ENCODE measurements at regions not wholly inside any gene's neighbourhood (a gene's known extent, or its start where the extent isn't known, plus 50 kb on each side); places are given as distances from the start of the nearest gene placed in this dataset.

DNA sequence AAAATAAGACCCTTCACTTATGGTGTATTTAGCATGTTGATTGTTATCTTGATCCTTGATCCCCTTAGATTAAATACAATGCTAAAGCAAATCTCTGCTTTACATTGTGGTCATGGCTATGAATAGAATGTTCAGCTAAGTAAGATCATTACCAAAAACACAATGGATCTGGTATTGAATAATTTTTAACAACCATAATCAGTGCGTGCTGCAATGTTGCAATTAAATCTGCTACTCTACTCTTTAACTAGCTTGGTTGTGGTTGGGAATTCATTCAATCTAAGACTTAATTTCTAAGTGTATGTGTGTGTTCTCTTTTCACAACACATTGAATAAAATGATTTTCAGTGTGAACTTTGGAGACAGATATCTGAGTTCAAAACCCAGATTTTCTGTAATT lies 442.5 kb upstream of the ZNF804A start:
- Histone ChIP-seq H3K4me3 (ENCODE audit: low read length) (no peak overlapping the region), H3K4me2 (ENCODE audit: low read length) (no peak overlapping the region), H3K36me3 (ENCODE audit: insufficient read depth, low read length) (no peaks in the 10 kb centered on the region), H3K27ac (ENCODE audit: low read length) (no peak overlapping the region), H3K79me2 (replicated peaks; ENCODE audit: insufficient read depth, low read length) (no peaks in the 10 kb centered on the region), H4K20me1 (ENCODE audit: insufficient read depth) (no peaks in the 10 kb centered on the region), H3K9me3 (ENCODE audit: low read length) (no peaks in the 10 kb centered on the region), H2AFZ (ENCODE audit: low read depth, low read length) (no peak overlapping the region), H3K9ac (ENCODE audit: low read length) (no peak overlapping the region), H3K9me2 (ENCODE audit: insufficient read depth, low read length) (no peaks in the 10 kb centered on the region), H3F3A (ENCODE audit: insufficient read depth, low read length, poor library complexity, severe bottlenecking) (no peaks in the 10 kb centered on the region), H3K27me3 (ENCODE audit: insufficient read depth, low read depth, low read length) (no peaks in the 10 kb centered on the region)
- no peak for TF ChIP-seq EP300 (conservative IDR thresholded peaks at IDR 0.05; ENCODE audit: poor library complexity, severe bottlenecking)
- TF ChIP-seq MXI1 (conservative IDR thresholded peaks at IDR 0.05; ENCODE audit: poor library complexity, severe bottlenecking): no peak
- no peak for TF ChIP-seq TAF1 (IDR thresholded peaks at IDR 0.05; ENCODE audit: low read depth)
- TF ChIP-seq, protein P1, sequence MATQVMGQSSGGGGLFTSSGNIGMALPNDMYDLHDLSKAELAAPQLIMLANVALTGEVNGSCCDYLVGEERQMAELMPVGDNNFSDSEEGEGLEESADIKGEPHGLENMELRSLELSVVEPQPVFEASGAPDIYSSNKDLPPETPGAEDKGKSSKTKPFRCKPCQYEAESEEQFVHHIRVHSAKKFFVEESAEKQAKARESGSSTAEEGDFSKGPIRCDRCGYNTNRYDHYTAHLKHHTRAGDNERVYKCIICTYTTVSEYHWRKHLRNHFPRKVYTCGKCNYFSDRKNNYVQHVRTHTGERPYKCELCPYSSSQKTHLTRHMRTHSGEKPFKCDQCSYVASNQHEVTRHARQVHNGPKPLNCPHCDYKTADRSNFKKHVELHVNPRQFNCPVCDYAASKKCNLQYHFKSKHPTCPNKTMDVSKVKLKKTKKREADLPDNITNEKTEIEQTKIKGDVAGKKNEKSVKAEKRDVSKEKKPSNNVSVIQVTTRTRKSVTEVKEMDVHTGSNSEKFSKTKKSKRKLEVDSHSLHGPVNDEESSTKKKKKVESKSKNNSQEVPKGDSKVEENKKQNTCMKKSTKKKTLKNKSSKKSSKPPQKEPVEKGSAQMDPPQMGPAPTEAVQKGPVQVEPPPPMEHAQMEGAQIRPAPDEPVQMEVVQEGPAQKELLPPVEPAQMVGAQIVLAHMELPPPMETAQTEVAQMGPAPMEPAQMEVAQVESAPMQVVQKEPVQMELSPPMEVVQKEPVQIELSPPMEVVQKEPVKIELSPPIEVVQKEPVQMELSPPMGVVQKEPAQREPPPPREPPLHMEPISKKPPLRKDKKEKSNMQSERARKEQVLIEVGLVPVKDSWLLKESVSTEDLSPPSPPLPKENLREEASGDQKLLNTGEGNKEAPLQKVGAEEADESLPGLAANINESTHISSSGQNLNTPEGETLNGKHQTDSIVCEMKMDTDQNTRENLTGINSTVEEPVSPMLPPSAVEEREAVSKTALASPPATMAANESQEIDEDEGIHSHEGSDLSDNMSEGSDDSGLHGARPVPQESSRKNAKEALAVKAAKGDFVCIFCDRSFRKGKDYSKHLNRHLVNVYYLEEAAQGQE (IDR thresholded peaks at IDR 0.05; ENCODE audit: borderline replicate concordance): no peak
- no peak for TF ChIP-seq POLR2AphosphoS5 (IDR thresholded peaks at IDR 0.05)
- TF ChIP-seq EZH2 (IDR thresholded peaks at IDR 0.05; ENCODE audit: borderline replicate concordance, insufficient read depth, low read length, poor library complexity, severe bottlenecking): no peak

DNA sequence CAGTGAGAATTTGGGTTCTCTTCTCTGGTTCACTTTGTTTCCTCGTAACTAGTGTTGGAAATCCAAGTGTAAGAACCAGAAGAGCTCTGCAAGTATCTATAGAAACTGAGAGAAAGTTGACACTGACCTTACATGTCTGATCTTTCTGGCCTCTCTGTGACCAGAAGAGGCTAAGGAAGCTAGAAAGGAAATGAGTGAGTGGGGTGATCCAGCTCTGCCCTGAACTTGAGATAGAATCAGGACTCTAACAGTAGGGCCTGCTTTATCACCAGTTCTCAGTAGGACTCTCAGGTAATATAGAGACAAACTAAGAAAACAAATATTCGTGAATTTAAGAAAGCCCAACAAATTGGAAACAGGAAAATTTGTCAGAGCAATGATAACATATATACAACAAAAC lies 441.2 kb upstream of the ZNF804A start:
- H2AFZ ChIP-seq (ENCODE audit: low read depth, low read length): no peak overlapping the region
- TF ChIP-seq, protein P2, sequence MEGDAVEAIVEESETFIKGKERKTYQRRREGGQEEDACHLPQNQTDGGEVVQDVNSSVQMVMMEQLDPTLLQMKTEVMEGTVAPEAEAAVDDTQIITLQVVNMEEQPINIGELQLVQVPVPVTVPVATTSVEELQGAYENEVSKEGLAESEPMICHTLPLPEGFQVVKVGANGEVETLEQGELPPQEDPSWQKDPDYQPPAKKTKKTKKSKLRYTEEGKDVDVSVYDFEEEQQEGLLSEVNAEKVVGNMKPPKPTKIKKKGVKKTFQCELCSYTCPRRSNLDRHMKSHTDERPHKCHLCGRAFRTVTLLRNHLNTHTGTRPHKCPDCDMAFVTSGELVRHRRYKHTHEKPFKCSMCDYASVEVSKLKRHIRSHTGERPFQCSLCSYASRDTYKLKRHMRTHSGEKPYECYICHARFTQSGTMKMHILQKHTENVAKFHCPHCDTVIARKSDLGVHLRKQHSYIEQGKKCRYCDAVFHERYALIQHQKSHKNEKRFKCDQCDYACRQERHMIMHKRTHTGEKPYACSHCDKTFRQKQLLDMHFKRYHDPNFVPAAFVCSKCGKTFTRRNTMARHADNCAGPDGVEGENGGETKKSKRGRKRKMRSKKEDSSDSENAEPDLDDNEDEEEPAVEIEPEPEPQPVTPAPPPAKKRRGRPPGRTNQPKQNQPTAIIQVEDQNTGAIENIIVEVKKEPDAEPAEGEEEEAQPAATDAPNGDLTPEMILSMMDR (IDR thresholded peaks at IDR 0.05; ENCODE audit: poor library complexity, severe bottlenecking): no peak
- TF ChIP-seq POLR2AphosphoS5 (IDR thresholded peaks at IDR 0.05) (no peak), EZH2 (IDR thresholded peaks at IDR 0.05; ENCODE audit: borderline replicate concordance, insufficient read depth, low read length, poor library complexity, severe bottlenecking) (no peak), TAF1 (IDR thresholded peaks at IDR 0.05; ENCODE audit: low read depth) (no peak), RAD21 (conservative IDR thresholded peaks at IDR 0.05) (no peak), SMC3 (conservative IDR thresholded peaks at IDR 0.05; ENCODE audit: poor library complexity) (no peak), EP300 (conservative IDR thresholded peaks at IDR 0.05; ENCODE audit: poor library complexity, severe bottlenecking) (no peak), MXI1 (conservative IDR thresholded peaks at IDR 0.05; ENCODE audit: poor library complexity, severe bottlenecking) (no peak)
- TF ChIP-seq, protein P1 (IDR thresholded peaks at IDR 0.05; ENCODE audit: borderline replicate concordance): no peak
- no peaks in the 10 kb centered on the region for H3K9me2 ChIP-seq (ENCODE audit: insufficient read depth, low read length)
- H3K79me2 ChIP-seq (replicated peaks; ENCODE audit: insufficient read depth, low read length): no peaks in the 10 kb centered on the region
- H3K27ac ChIP-seq (ENCODE audit: low read length): no peak overlapping the region
- H3K4me3 ChIP-seq (ENCODE audit: low read length): no peak overlapping the region
- no peaks in the 10 kb centered on the region for H3K36me3 ChIP-seq (ENCODE audit: insufficient read depth, low read length)
- H4K20me1 ChIP-seq (ENCODE audit: insufficient read depth): no peaks in the 10 kb centered on the region
- H3K27me3 ChIP-seq (ENCODE audit: insufficient read depth, low read depth, low read length): no peaks in the 10 kb centered on the region
- H3F3A ChIP-seq (ENCODE audit: insufficient read depth, low read length, poor library complexity, severe bottlenecking): no peaks in the 10 kb centered on the region
- H3K4me2 ChIP-seq (ENCODE audit: low read length): no peak overlapping the region
- no peak overlapping the region for H3K9ac ChIP-seq (ENCODE audit: low read length)
- no peaks in the 10 kb centered on the region for H3K9me3 ChIP-seq (ENCODE audit: low read length)
